ENCODE measurements at regions not wholly inside any gene's neighbourhood (a gene's known extent, or its start where the extent isn't known, plus 50 kb on each side); places are given as distances from the start of the nearest gene placed in this dataset.

GRCh38 chr12:42761086-42761485 is 171.5 kb upstream of the PRICKLE1 start:
- TF ChIP-seq MYC (IDR thresholded peaks at IDR 0.05; ENCODE audit: low read depth, low read length) = no peak
- TF ChIP-seq POLR2A (IDR thresholded peaks at IDR 0.05; ENCODE audit: extremely low read depth, insufficient read length) = no peak
- TF ChIP-seq MAX (IDR thresholded peaks at IDR 0.05; ENCODE audit: low read depth, low read length) = no peak
- TF ChIP-seq CTCF (IDR thresholded peaks at IDR 0.05; ENCODE audit: low read depth, low read length) = no peak

DNA sequence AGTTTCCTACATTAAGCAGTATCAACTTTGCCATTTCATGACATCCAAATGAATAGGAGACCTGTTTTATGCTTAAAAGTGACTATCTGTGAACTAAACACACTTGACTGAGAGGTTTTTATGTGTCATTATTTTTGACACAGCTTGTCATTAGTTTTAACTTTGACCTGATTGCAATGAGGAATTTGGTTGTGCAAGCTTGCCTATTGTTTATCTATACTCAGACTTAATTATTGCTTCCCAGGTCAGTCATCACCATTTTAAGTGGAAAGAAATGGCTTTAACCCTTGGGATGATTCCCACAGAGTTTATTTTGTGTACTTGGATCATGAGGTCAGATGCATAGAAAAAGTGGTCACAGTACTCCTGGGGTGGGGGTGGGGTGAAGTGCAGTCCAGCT is 171.0 kb upstream of the PRICKLE1 start:
- no peak for TF ChIP-seq MAX (IDR thresholded peaks at IDR 0.05; ENCODE audit: low read depth, low read length)
- TF ChIP-seq CTCF (IDR thresholded peaks at IDR 0.05; ENCODE audit: low read depth, low read length) = no peak
- no peak for TF ChIP-seq MYC (IDR thresholded peaks at IDR 0.05; ENCODE audit: low read depth, low read length)
- TF ChIP-seq POLR2A (IDR thresholded peaks at IDR 0.05; ENCODE audit: extremely low read depth, insufficient read length) = no peak
- no peak for DNase-seq (ENCODE audit: low read depth)
- no peak overlapping the region for H3K4me3 ChIP-seq (ENCODE audit: low read depth, low read length)

More at GRCh38 chr12:42761086-42761485, 171.5 kb upstream of the PRICKLE1 start:
- no peak for DNase-seq (ENCODE audit: low read depth)
- no peak overlapping the region for H3K4me3 ChIP-seq (ENCODE audit: low read depth, low read length)

DNA sequence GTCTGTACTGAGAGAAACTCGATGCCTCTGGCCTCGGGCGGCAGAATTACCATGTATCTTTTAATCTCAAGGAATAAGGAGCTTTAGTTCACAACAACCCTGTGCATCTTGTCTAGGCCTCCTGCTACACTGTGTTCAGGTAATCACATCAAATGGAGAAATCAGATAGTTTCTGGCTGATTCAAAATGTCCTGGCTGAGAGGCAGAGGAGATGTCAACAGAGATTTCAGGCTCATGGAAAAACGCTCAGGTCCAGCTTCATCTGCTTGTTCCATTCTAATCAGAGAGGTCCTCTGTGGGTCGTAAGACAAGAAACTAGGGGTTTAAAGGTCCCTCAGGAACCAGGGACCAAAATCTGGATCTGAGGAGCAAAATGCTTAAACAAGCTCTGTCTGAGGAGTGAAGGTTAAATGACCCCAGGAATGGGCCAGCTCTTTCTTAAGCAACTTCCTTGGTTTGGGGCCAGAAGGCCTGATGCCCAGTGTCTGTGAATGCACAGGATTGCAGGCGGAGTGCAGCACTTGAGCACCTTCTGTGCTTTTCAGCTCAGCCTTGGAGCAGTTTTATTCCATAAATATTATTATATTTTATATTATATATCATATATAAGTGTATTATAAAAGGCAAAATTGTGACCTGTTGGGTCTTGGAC is 170.2 kb upstream of the PRICKLE1 start:
- no peak for TF ChIP-seq POLR2A (IDR thresholded peaks at IDR 0.05; ENCODE audit: extremely low read depth, insufficient read length)
- no peak for TF ChIP-seq MYC (IDR thresholded peaks at IDR 0.05; ENCODE audit: low read depth, low read length)
- TF ChIP-seq MAX (IDR thresholded peaks at IDR 0.05; ENCODE audit: low read depth, low read length) = no peak
- TF ChIP-seq CTCF (IDR thresholded peaks at IDR 0.05; ENCODE audit: low read depth, low read length) = no peak
- no peak for DNase-seq (ENCODE audit: low read depth)
- H3K4me3 ChIP-seq (ENCODE audit: low read depth, low read length) = no peak overlapping the region

DNA sequence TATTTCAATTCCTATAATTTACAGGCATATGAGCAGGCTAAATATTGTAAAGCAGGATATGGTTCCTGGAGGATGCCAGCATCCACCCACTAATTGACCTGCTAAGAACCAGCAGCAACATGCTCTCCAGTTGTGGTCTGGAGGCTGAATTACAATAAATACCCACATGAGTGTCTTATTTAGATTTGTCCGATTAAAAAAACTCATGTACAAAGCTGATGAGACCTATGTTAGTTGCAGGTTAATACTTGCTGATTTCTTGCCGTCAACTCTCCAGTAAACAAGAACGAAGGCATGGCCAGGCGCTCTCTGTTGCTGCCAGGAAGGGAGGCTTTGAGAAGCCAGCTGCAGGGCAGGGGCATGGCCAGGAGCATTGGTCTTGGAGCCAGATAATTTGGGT is 169.3 kb upstream of the PRICKLE1 start:
- DNase-seq (ENCODE audit: low read depth) = no peak
- no peak overlapping the region for H3K4me3 ChIP-seq (ENCODE audit: low read depth, low read length)
- TF ChIP-seq POLR2A (IDR thresholded peaks at IDR 0.05; ENCODE audit: extremely low read depth, insufficient read length) (no peak), MAX (IDR thresholded peaks at IDR 0.05; ENCODE audit: low read depth, low read length) (no peak), MYC (IDR thresholded peaks at IDR 0.05; ENCODE audit: low read depth, low read length) (no peak), CTCF (IDR thresholded peaks at IDR 0.05; ENCODE audit: low read depth, low read length) (no peak)

DNA sequence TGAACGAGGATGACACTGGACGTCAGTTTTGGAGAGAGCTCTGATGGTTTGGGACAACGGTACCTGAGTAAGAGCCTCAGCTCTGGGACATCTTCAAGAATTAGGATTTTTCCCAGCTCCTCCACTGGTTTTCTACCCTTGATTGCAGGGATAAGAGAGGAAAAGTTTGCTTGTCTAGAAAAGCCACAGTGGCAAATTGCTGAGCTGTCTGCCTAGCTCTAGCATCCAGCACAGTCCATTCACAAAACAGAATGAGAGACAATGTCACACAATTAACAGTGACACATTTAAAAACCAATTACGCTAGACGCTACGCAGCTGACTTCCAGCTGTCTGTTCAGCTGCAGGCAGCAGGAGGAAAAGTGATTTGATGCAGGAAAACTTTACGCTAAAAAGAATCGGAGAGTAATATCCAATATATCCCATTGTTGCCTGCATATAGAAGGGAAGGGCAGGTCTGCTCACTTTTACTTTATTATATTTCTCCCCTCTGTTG is 168.1 kb upstream of the PRICKLE1 start:
- DNase-seq (ENCODE audit: low read depth) = no peak
- TF ChIP-seq POLR2A (IDR thresholded peaks at IDR 0.05; ENCODE audit: extremely low read depth, insufficient read length) (no peak), MYC (IDR thresholded peaks at IDR 0.05; ENCODE audit: low read depth, low read length) (no peak), CTCF (IDR thresholded peaks at IDR 0.05; ENCODE audit: low read depth, low read length) (no peak)
- no peak overlapping the region for H3K4me3 ChIP-seq (ENCODE audit: low read depth, low read length)
